Activated B cell treated with CpG ODN at 0.5 μM for 24 hours (primary cell): ENCODE measurements at regions not wholly inside any gene's neighbourhood (a gene's known extent, or its start where the extent isn't known, plus 50 kb on each side); places are given as distances from the start of the nearest gene placed in this dataset.

Source experiments
- ATAC-seq: fragments of 200-7000 bp; cut with Tn5 transposase; one replicate; pipeline ENCODE4 v1.10.0; 2021; ENCODE audit warnings: low read depth, mild to moderate bottlenecking, moderate library complexity
- CTCF ChIA-PET: fragments of 350-600 bp; sonication (Branson Sonifier 250); formaldehyde crosslinking; loops from one replicate; lab custom pipeline; 2021; ENCODE audit warnings: antibody characterized with exemption; lab: Charles Lee
- POLR2A ChIA-PET: fragments of 350-600 bp; sonication (Branson Sonifier 250); formaldehyde crosslinking; loops from one replicate; lab custom pipeline; 2021; ENCODE audit warnings: antibody characterized with exemption; lab: Charles Lee
- DNase-seq: peaks from one replicate; pipeline ENCODE4 v3.0.0; 2022
- H3K27ac Mint-ChIP-seq: one replicate; pipeline ENCODE4 v1.8.0; 2020; ENCODE audit warnings: mixed read lengths
- H3K27me3 Mint-ChIP-seq: one replicate; pipeline ENCODE4 v1.8.0; 2021; ENCODE audit warnings: mixed read lengths
- H3K36me3 Mint-ChIP-seq: one replicate; pipeline ENCODE4 v1.8.0; 2021; ENCODE audit warnings: low read depth, mixed read lengths
- H3K4me1 Mint-ChIP-seq: one replicate; pipeline ENCODE4 v1.8.0; 2021; ENCODE audit warnings: mixed read lengths
- H3K4me3 Mint-ChIP-seq: one replicate; pipeline ENCODE4 v1.8.0; 2020; ENCODE audit warnings: mild to moderate bottlenecking, mixed read lengths
- H3K9me3 Mint-ChIP-seq: one replicate; pipeline ENCODE4 v1.8.0; 2020; ENCODE audit warnings: mixed read lengths
- CTCF ChIP-seq: fragments of 200-600 bp; IDR thresholded peaks from one replicate; pipeline ENCODE4 v1.8.0; 2022; ENCODE audit warnings: antibody characterized with exemption, mild to moderate bottlenecking
- intact Hi-C: fragments of 100-400 bp; cut with micrococcal nuclease; formaldehyde crosslinking; loops from one replicate; pipeline ENCODE4 v1.15.1; 2024

DNA sequence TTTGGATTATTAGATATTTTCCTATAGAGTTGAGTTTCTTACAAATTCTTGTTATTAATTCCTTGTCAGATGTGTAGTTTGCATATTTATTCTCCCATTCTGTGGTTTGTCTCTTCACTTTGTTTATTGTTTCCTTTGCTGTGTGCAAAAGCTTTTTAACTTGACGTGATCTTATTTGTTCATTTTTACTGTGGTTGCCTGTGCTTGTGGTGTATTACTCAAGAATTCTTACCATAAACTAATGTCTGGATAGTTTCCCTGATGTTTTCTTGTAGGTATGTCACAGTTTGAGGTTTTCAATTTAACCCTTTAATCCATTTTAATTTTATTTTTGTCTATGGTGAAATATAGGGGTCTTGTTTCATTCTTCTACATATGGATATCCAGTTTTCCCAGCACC lies 72.1 kb upstream of the LHX8 start:
- Mint-ChIP-seq H3K4me3 (no peak overlapping the region), H3K36me3 (no peaks in the 10 kb centered on the region), H3K27me3 (no peaks in the 10 kb centered on the region), H3K27ac (no peak overlapping the region), H3K4me1 (no peaks in the 10 kb centered on the region), H3K9me3 (peaks cover 11% of the 10 kb centered on the region)
- ATAC-seq: no peak
- no peak for TF ChIP-seq CTCF
- ChIA-PET POLR2A (no interaction called here), CTCF (no interaction called here)
- DNase-seq: no peak
- intact Hi-C loops: no loop called here

DNA sequence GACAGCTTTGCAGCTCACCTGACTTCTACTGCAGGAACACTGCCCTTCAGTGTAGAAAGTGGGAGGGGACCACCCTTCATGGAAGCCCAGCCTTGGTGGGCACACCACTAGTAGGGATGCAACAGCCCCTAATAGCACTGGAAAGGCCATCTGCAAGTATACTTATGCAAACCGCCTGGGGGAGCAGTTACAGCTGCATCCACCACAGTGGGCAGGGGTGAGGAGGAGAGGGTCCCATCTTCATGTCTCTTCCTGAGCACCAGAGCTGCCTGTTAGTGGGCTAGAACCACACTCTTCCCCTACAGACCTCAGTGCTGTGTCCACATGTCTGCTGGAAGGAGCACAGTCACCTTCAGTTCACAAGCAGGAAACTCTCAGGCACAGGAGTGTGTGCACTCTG lies 66.2 kb upstream of the LHX8 start:
- DNase-seq: no peak
- Mint-ChIP-seq H3K9me3 (peaks cover 5% of the 10 kb centered on the region), H3K36me3 (no peaks in the 10 kb centered on the region), H3K27ac (no peak overlapping the region), H3K4me3 (no peak overlapping the region), H3K27me3 (no peaks in the 10 kb centered on the region), H3K4me1 (no peaks in the 10 kb centered on the region)
- no peak for TF ChIP-seq CTCF
- intact Hi-C loops: no loop called here
- POLR2A ChIA-PET: no interaction called here
- CTCF ChIA-PET: no interaction called here
- ATAC-seq: no peak

- Mint-ChIP-seq H3K27ac (no peak overlapping the region), H3K9me3 (no peaks in the 10 kb centered on the region), H3K4me3 (no peak overlapping the region), H3K36me3 (no peaks in the 10 kb centered on the region), H3K27me3 (no peaks in the 10 kb centered on the region), H3K4me1 (no peaks in the 10 kb centered on the region)
- intact Hi-C loops: no loop called here
- no peak for TF ChIP-seq CTCF
- ChIA-PET POLR2A (no interaction called here), CTCF (no interaction called here)
- DNase-seq: no peak
- no peak for ATAC-seq
Observed at GRCh38 chr1:75074831-75075395, 59.3 kb upstream of the LHX8 start.

DNA sequence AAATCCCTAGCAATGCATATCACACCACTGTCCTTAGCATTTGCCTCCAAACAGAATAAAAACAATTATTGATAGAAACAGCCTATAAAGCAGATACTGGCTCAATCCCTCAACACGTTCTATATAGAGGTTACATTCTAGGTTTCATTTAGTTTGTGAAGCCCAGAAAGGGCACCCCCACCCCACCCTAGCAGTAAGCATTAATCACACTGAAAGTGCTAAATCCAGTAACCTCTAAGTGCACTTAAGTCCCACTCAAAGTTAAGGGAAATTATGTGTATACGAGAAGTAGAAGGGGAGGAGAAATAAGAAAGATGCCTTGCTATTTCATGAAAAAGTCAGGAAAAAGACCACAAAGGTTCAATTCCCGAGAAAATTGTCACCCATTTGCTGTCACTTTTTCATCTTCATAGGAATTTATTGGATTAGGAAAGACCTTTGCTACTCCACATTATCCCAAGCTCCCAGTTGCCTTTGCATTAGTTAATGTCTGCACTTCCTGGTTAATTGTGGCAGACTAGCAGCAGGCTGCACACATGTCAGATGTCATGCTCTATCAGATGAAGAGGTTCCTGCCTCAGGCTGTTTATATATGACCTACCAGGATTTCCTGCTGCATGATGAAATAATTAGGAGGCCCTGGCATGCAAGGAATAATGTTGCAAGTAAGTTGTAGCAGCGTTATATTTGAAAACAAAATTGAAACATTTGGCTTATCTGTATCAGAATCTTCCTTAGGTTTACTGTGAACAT lies 54.5 kb upstream of the LHX8 start:
- Mint-ChIP-seq H3K27me3 (no peaks in the 10 kb centered on the region), H3K4me1 (no peaks in the 10 kb centered on the region), H3K4me3 (no peak overlapping the region), H3K27ac (no peak overlapping the region), H3K36me3 (no peaks in the 10 kb centered on the region), H3K9me3 (no peaks in the 10 kb centered on the region)
- intact Hi-C loops: no loop called here
- ATAC-seq (no peak), DNase-seq (no peak)
- CTCF ChIA-PET: no interaction called here
- POLR2A ChIA-PET: no interaction called here
- no peak for TF ChIP-seq CTCF

GRCh38 chr1:75083223-75083622 lies 51.0 kb upstream of the LHX8 start:
- no peaks in the 10 kb centered on the region for H3K36me3 Mint-ChIP-seq
- H3K4me1 Mint-ChIP-seq: no peaks in the 10 kb centered on the region
- H3K27me3 Mint-ChIP-seq: no peaks in the 10 kb centered on the region
- H3K27ac Mint-ChIP-seq: no peak overlapping the region
- intact Hi-C loops: no loop called here
- TF ChIP-seq CTCF: no peak
- CTCF ChIA-PET: no interaction called here
- ATAC-seq: no peak
- DNase-seq: no peak
- POLR2A ChIA-PET: no interaction called here
- H3K9me3 Mint-ChIP-seq: no peaks in the 10 kb centered on the region
- no peak overlapping the region for H3K4me3 Mint-ChIP-seq
